H1 (cell line): ENCODE measurements at regions not wholly inside any gene's neighbourhood (a gene's known extent, or its start where the extent isn't known, plus 50 kb on each side); places are given as distances from the start of the nearest gene placed in this dataset.

Source experiments
- CBX5 ChIP-seq: fragments of 300-800, 300-1000 bp; sonication (generic); IDR thresholded peaks from 2 replicates; pipeline ENCODE4 v1.7.1; 2016; ENCODE audit warnings: antibody characterized with exemption, low read length, low read depth
- CTCF ChIP-seq, 3 experiments: IDR thresholded peaks; 1 replicate in 2 of 3; 2 replicates in 1 of 3; pipeline versions ENCODE4 v1.5.1 to v1.6.1; 2011; ENCODE audit warnings: low read length in 3 of 3, mild to moderate bottlenecking in 3 of 3, inconsistent platforms in 2 of 3, low read depth in 1 of 3, moderate library complexity in 1 of 3; ENCODE audit not compliant: insufficient read depth in 1 of 3; ENCODE audit errors: control extremely low read depth in 1 of 3
- EP300 ChIP-seq, 2 experiments: IDR thresholded peaks; 1 replicate in 1 of 2; 2 replicates in 1 of 2; pipeline ENCODE4 v1.6.1; 2011 to 2012; ENCODE audit warnings: low read depth in 2 of 2, low read length in 2 of 2, mild to moderate bottlenecking in 2 of 2, borderline replicate concordance in 1 of 2, inconsistent platforms in 1 of 2, moderate library complexity in 1 of 2
- EZH2 ChIP-seq: fragments of 200-600 bp; sonication (generic); IDR thresholded peaks from 2 replicates; pipeline ENCODE4 v1.7.1; 2012; ENCODE audit warnings: low read depth, mild to moderate bottlenecking, moderate library complexity, low read length, inconsistent platforms; ENCODE audit not compliant: severe bottlenecking
- POLR2A ChIP-seq, 2 experiments: IDR thresholded peaks; 1 replicate in 1 of 2; 2 replicates in 1 of 2; pipeline ENCODE4 v1.6.1; 2011; ENCODE audit warnings: low read depth in 2 of 2, low read length in 2 of 2, mild to moderate bottlenecking in 2 of 2; ENCODE audit errors: control extremely low read depth in 1 of 2
- SP1 ChIP-seq: IDR thresholded peaks from 2 replicates; pipeline ENCODE4 v1.6.1; 2011; ENCODE audit warnings: low read depth, low read length
- TF ChIP-seq, protein P1 (sequence below): IDR thresholded peaks from 2 replicates; pipeline ENCODE4 v1.6.1; 2012; ENCODE audit warnings: inconsistent platforms
- TF ChIP-seq, protein P2 (sequence below): fragments of 300-600 bp; sonication (generic); IDR thresholded peaks from 2 replicates; pipeline ENCODE4 v1.7.1; 2012; ENCODE audit warnings: low read length, moderate library complexity, mild to moderate bottlenecking, inconsistent platforms; ENCODE audit not compliant: insufficient replicate concordance

DNA sequence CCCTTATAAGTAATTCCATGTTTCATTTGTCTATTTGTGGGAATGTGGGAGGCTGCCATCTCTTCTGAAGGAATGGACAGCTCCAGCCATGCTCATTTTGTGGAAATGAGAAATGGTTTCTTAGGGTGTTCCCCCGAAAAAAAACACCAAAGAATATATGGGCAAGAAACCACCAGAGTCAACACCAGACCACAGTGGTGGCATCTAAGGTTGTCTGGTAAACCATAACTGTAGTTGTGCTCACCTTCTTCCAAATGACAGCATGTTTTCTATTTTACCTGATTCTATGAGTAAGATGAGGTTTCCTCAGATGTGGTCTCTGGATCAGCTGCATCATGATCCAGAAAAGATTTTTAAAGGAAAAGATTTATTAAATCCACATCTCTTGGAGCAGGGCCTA, 217.0 kb upstream of the C2CD4B start:
- TF ChIP-seq CBX5 (no peak), EZH2 (no peak), POLR2A (IDR thresholded peaks at IDR 0.05; ENCODE audit: control extremely low read depth in 1 of 2, low read depth in 2 of 2, low read length in 2 of 2) (no peak), CTCF (IDR thresholded peaks at IDR 0.05; ENCODE audit: control extremely low read depth in 1 of 3, insufficient read depth in 1 of 3, low read depth in 1 of 3, low read length in 3 of 3) (no peak), EP300 (IDR thresholded peaks at IDR 0.05; ENCODE audit: borderline replicate concordance in 1 of 2, low read depth in 2 of 2, low read length in 2 of 2) (no peak), SP1 (no peak)
- TF ChIP-seq, protein P1, sequence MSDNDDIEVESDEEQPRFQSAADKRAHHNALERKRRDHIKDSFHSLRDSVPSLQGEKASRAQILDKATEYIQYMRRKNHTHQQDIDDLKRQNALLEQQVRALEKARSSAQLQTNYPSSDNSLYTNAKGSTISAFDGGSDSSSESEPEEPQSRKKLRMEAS, result no peak
- TF ChIP-seq, protein P2, sequence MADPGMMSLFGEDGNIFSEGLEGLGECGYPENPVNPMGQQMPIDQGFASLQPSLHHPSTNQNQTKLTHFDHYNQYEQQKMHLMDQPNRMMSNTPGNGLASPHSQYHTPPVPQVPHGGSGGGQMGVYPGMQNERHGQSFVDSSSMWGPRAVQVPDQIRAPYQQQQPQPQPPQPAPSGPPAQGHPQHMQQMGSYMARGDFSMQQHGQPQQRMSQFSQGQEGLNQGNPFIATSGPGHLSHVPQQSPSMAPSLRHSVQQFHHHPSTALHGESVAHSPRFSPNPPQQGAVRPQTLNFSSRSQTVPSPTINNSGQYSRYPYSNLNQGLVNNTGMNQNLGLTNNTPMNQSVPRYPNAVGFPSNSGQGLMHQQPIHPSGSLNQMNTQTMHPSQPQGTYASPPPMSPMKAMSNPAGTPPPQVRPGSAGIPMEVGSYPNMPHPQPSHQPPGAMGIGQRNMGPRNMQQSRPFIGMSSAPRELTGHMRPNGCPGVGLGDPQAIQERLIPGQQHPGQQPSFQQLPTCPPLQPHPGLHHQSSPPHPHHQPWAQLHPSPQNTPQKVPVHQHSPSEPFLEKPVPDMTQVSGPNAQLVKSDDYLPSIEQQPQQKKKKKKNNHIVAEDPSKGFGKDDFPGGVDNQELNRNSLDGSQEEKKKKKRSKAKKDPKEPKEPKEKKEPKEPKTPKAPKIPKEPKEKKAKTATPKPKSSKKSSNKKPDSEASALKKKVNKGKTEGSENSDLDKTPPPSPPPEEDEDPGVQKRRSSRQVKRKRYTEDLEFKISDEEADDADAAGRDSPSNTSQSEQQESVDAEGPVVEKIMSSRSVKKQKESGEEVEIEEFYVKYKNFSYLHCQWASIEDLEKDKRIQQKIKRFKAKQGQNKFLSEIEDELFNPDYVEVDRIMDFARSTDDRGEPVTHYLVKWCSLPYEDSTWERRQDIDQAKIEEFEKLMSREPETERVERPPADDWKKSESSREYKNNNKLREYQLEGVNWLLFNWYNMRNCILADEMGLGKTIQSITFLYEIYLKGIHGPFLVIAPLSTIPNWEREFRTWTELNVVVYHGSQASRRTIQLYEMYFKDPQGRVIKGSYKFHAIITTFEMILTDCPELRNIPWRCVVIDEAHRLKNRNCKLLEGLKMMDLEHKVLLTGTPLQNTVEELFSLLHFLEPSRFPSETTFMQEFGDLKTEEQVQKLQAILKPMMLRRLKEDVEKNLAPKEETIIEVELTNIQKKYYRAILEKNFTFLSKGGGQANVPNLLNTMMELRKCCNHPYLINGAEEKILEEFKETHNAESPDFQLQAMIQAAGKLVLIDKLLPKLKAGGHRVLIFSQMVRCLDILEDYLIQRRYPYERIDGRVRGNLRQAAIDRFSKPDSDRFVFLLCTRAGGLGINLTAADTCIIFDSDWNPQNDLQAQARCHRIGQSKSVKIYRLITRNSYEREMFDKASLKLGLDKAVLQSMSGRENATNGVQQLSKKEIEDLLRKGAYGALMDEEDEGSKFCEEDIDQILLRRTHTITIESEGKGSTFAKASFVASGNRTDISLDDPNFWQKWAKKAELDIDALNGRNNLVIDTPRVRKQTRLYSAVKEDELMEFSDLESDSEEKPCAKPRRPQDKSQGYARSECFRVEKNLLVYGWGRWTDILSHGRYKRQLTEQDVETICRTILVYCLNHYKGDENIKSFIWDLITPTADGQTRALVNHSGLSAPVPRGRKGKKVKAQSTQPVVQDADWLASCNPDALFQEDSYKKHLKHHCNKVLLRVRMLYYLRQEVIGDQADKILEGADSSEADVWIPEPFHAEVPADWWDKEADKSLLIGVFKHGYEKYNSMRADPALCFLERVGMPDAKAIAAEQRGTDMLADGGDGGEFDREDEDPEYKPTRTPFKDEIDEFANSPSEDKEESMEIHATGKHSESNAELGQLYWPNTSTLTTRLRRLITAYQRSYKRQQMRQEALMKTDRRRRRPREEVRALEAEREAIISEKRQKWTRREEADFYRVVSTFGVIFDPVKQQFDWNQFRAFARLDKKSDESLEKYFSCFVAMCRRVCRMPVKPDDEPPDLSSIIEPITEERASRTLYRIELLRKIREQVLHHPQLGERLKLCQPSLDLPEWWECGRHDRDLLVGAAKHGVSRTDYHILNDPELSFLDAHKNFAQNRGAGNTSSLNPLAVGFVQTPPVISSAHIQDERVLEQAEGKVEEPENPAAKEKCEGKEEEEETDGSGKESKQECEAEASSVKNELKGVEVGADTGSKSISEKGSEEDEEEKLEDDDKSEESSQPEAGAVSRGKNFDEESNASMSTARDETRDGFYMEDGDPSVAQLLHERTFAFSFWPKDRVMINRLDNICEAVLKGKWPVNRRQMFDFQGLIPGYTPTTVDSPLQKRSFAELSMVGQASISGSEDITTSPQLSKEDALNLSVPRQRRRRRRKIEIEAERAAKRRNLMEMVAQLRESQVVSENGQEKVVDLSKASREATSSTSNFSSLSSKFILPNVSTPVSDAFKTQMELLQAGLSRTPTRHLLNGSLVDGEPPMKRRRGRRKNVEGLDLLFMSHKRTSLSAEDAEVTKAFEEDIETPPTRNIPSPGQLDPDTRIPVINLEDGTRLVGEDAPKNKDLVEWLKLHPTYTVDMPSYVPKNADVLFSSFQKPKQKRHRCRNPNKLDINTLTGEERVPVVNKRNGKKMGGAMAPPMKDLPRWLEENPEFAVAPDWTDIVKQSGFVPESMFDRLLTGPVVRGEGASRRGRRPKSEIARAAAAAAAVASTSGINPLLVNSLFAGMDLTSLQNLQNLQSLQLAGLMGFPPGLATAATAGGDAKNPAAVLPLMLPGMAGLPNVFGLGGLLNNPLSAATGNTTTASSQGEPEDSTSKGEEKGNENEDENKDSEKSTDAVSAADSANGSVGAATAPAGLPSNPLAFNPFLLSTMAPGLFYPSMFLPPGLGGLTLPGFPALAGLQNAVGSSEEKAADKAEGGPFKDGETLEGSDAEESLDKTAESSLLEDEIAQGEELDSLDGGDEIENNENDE, result no peak
